ENCODE measurements at regions not wholly inside any gene's neighbourhood (a gene's known extent, or its start where the extent isn't known, plus 50 kb on each side); places are given as distances from the start of the nearest gene placed in this dataset.

DNA sequence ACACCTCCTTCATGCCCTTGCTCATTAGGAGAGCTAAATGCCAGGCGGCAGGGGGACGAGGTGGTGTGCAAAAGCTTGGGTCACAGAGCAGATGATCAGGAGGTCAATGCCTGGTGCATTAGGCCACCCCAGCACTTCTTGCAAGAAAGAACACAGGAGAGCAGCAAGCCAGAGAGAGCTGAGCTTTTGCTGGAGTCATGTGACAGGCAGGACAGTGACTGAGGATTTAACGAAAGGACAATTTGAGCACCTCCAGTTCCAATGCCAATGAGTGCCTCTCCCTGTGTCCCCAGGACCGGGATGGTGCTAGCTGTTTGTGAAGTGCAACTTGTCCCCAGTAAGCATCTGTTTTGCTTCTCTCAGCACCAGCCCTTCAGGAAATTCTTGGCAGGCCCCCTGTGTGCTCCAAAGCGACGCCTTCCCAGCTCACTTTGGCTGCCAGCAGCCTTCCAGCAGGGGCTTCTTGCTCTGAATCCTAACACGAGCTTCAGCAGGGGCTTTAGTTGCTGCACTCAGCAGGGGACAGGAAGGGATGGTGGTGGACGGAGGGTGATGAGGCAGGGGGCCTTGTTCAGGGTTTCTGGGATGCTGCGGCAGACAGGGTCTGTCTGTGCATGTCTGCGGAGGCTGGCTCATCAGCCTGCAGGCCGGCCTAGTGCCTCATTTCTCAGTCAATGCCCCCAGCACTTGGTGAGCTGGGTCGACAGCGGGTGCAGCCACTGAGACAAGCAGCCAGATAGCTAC lies 368.1 kb downstream of the RPS24 start:
- DNase-seq, result no peak

DNA sequence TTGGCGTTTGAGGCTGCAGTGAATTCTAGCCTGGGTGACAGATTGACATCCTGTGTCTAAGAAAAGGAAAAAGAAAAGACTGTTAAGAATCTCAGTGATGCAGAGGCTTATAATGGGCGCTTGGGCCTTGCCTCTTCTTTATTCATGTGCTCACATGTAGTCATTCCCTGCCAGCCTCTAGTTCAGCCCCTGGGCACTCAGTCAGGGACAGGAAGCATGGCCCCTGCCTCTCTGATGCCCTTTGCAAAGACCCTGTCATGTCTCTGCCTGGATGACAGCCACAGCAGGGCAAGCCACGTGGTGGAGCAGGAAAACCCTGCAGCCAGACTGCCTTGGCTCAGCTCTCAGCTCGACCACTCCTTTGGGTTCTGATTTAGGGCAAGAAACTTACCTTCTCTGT lies 368.9 kb downstream of the RPS24 start:
- no peak for DNase-seq

- no peak for DNase-seq
Observed at GRCh38 chr10:78403781-78404180, 370.1 kb downstream of the RPS24 start.

DNA sequence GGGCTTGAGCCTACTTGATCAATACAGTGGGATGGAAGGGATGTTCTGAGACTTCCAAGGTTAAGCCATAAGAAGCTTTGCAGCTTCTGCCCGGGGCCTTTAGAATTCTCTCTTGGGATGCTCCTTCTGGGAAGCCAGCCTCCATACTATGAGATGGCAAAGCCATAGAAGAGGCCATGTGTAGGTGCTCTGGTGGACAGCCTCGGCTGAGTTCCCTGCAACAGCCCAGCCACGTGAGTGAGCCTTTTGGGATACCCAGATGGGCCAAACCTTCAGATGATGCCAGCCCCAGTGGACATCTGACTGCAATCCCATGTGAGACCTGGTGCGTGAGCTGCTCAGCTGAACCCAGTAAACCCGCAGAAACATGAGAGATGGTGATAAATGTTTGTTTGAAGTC lies 370.6 kb downstream of the RPS24 start:
- no peak for DNase-seq

- DNase-seq, result peak; percentile 28
Observed at GRCh38 chr10:78405231-78405630, 371.6 kb downstream of the RPS24 start.

- no peak for DNase-seq
Observed at GRCh38 chr10:78405736-78406135, 372.1 kb downstream of the RPS24 start.

GRCh38 chr10:78406648-78407008 lies 373.0 kb downstream of the RPS24 start:
- no peak for DNase-seq

DNA sequence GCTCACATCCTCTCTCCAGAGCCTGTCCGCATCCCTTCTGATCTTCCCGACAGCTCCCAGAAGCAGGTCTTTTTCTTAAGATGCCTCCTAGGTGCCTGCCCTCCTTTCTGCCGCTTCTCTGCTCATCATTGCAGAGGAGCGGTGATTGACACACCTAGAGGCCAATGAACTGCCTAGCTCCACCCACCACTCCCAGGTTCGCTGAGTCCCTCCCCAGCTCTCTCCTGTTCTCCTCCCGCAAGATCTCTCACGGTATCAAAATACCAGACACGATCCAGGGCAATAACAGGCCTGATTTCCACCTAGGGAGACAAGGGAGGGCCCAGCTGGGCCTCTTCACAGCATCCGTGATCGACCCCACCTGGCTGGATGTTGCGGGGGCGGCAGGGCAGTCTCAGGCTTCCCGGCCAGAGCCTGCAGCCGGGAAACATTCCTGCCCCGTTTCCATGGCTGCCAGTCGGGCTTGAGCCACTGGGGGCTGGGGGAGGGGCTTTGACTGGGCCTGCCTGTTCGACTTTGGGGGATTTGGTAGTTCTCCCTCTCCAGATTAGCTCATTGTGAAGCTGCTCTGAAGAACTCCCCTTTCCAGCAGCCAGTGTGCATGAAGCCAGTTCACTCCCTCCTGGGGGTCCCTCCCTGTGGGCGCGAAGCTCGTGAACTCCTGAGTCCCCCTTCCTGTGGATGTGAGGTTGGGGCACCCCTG lies 373.5 kb downstream of the RPS24 start:
- DNase-seq, result peak; percentile 93

DNA sequence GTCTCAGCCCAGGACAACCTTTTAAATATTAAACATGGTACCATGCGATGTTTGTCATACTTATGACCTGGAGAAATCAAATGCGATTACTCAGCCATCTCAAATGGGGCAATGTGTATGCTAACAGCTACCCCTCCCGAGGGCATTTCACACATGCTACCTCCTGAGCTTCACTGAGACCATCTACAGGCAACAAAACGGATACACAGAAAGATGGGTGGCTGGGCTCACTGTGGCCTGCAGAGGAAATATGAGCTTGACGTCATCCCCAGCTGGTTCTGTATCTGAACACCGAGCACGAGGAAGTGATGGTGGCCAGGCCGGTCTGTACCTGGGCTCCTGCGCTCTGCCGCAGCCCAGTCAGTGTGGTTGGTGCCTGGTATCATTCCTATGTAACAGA lies 374.3 kb downstream of the RPS24 start:
- no peak for DNase-seq

DNA sequence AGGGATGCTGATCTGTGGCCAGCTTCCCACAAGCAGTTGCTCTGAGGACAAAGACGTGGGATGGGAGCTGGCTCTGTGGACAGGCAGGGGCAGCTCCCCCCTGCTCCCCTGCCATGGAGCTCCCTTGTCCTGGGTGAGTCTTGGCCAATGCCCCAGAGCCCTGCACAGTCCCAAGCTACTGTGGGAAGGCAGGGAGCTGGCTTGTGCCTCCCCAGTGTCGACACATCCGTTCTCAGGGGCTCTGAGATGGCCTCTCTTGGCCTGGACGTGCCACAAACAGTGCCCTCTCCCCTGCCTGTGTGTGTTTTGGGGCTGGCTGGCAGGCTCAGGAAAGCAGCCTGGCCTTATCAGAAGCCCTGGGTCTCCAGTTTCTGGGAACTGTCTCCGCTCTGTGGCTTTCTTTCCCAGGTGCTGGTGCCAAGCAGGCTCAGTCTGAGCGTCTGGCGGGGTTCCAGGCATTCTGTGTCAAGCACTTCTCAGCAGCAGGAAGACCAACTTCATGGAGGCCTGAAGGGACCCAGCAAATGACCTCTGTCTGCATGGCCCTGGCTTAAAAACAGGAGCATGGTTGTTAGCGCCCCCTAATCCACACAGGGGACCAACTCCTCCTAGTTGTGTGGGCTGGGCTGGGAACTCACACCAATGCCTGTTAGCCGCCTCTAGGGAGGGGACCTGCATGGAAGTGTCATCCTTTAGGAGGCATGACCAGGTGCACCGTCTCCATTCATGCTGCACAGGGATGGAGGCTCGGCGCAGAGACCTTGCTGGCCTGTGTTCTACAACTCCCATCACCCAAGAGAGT lies 375.2 kb downstream of the RPS24 start:
- peak; percentile 30 for DNase-seq

DNA sequence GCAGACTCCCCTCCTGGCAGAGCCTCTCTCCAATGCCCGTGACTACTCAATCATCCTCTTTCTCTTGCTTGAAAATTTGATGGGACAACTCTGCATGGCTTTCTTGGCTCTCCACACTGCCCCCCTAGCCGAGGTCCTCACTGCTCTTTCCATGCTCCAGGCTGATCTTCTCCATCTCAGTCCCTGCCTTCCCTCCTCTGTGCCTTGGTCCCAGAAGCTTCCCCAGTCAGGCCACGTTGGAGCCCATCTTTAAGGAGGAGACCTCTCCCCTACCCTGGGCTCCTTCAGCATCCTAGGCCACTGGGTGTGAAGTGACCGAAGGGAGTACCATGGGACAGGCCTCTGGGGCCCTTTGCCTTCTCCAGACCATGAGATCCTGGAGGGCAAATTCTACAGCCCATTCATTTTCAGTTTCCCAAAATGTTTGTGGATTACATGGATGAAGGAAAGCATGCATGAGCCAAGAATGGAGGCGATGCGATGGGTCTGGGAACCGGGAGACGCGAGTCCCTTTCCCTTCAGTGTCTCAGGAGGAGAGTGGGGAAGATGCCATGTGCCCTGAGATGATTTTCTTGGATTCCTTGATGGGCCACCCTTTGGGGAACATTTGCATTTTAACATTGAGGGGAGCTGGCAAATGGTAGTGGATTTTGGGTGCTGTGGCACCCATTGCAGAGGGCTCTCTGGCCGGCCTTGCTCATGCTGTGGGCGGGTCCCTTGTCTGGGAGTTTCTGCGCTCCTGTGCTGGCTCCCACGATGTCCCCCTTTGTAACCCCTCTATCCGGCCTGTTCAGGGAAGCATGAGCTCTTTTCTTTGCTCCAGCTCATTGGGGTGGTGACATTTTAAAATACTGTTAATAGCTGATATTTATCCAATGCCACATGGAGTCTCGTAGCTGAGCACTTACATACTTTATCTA lies 376.6 kb downstream of the RPS24 start:
- no peak for DNase-seq

GRCh38 chr10:78411716-78412115 lies 378.1 kb downstream of the RPS24 start:
- no peak for DNase-seq

- no peak for DNase-seq
Observed at GRCh38 chr10:78412605-78413004, 378.9 kb downstream of the RPS24 start.

GRCh38 chr10:78413076-78414055 lies 379.7 kb downstream of the RPS24 start:
- no peak for DNase-seq

DNA sequence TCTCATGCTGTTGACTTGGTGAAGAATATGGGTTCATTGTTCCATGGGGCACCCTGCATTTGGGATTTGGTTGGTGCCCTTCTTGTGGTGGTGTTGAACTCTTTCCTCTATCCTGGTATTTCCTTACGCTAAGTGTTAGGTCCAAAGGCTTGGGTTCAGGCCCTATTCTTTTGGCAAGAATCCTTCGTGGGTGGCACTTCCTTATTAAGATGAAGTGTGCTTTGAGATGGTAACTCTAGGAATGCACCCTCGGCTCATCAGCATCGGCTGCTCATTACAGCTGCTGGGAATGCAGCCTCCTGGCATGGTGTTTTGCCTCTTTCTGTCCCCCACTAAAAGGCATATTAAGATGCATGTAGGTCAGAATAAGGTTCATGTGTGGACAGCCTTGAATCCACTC lies 380.7 kb downstream of the RPS24 start:
- DNase-seq, result no peak

DNA sequence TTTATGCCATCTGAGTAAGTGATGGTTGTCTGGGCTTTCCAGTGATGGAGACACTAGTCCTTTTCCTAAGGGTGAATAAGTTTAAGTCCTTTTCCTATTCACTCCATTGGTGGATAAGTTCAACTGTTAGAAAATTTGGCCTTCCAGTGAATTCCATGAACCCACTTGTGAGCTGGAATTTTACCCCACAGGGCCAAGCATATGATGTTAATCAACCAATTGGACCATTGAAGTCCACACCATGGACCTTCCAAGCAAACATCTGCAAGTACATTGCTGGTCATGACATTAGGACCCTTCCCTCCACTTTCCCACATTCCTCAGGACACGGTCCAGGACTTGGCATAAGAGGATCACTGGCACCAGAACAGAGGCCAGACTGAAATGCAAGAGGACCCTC lies 381.4 kb downstream of the RPS24 start:
- DNase-seq, result no peak

GRCh38 chr10:78416031-78417011 lies 382.7 kb downstream of the RPS24 start:
- peak; percentile 88 for DNase-seq

- no peak for DNase-seq
Observed at GRCh38 chr10:78417425-78418370, 384.0 kb downstream of the RPS24 start.

Data from fibroblast of skin of right biceps (primary cell).